GM13977 (cell line): ENCODE measurements at regions not wholly inside any gene's neighbourhood (a gene's known extent, or its start where the extent isn't known, plus 50 kb on each side); places are given as distances from the start of the nearest gene placed in this dataset.
"Not testable (repeated sequence)": the region's sequence is repeated elsewhere in the genome, so short reads cannot be mapped to it uniquely, and the experiment has no call there.

Experiments
- DNase-seq: peaks from one replicate; pipeline ENCODE4 v3.0.0; 2012; ENCODE audit warnings: low spot score
- CTCF ChIP-seq: IDR thresholded peaks from 2 replicates; pipeline ENCODE4 v1.5.1; 2012; ENCODE audit warnings: mild to moderate bottlenecking, control low read depth; ENCODE audit not compliant: insufficient read depth; ENCODE audit errors: extremely low read depth, missing control alignments
- in situ Hi-C: fragments of 300-500 bp; cut with MboI; formaldehyde crosslinking; loops from one replicate; pipeline ENCODE4 v1.12.0; 2022; ENCODE audit warnings: low sequenced_read_pairs, low pct_unique_long_range_greater_than_20kb, mixed read lengths, inconsistent platforms; ENCODE audit not compliant: unreplicated experiment

- in situ Hi-C loops = no loop called here
- no peak for TF ChIP-seq CTCF
- peak; percentile 30 for DNase-seq
These were observed 126.2 kb upstream of the CHD1 start for GRCh38 chr5:99054972-99055371.

GRCh38 chr5:99045871-99046270, 117.1 kb upstream of the CHD1 start:
- in situ Hi-C loops = loop anchor here (25.0 kb wide), 1 partner anchor 1834 kb away; no protein-coding TSS in a partner anchor
- no peak for DNase-seq
- no peak for TF ChIP-seq CTCF

DNA sequence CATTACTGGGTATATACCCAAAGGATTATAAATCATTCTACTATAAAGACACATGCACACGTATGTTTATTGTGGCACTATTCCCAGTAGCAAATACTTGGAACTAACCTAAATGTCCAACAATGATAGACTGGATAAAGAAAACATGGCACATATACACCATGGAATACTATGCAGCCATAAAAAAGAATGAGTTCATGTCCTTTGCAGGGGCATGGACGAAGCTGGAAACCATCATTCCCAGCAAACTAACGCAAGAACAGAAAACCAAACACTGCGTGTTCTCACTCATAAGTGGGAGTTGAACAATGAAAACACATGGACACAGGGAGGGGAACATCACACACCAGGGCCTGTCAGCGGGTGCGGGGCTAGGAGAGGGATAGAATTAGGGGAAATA, 114.5 kb upstream of the CHD1 start:
- in situ Hi-C loops = loop anchor here (25.0 kb wide), 1 partner anchor 1831 kb away; no protein-coding TSS in a partner anchor

GRCh38 chr5:99037668-99038067, 108.9 kb upstream of the CHD1 start:
- in situ Hi-C loops = loop anchor here (25.0 kb wide), 1 partner anchor 1825 kb away; no protein-coding TSS in a partner anchor
- TF ChIP-seq CTCF = no peak
- no peak for DNase-seq

More for the DNA sequence above, 114.5 kb upstream of the CHD1 start:
- DNase-seq = not testable (repeated sequence)

DNA sequence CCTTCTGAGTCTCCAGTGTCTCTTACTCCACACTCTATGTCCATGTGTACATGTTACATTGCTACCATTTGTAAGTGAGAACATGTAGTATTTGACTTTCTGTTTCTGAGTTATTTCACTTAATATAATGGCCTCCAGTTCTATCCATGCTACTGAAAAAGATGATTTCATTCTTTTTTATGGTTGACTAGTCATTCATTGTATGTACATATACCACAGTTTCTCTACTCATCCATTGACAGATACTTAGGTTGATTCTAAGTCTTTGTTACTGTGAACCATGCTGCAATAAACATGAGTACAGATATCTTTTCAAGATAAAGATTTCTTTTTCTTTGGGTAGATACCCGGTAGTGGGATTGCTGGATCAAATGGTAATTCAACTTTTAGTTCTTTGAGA, 107.1 kb upstream of the CHD1 start:
- in situ Hi-C loops = loop anchor here (25.0 kb wide), 1 partner anchor 1824 kb away; no protein-coding TSS in a partner anchor
- DNase-seq = no peak
- no peak for TF ChIP-seq CTCF

DNA sequence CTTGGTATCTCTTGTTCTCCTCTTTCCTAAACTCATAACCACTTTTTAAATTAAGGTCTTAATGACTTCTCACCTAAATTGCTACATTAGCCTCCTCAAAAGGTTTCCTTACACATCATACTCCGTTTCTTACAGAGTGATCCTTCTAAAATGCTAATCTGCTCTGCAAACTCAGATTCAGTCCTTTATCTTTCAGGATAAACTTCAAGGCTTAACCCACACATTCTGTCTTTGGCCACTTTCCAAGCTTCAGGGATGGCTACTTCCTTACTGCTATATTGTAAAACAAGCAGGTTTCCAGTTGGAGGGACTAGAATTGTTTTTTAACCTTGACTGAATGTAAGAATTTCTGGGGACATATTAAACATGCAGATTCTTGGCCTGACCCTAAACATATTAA, 105.5 kb upstream of the CHD1 start:
- in situ Hi-C loops = loop anchor here (5.0 to 25.0 kb wide), 2 partner anchors 122 to 1822 kb away; no protein-coding TSS in a partner anchor
- TF ChIP-seq CTCF = no peak
- no peak for DNase-seq

DNA sequence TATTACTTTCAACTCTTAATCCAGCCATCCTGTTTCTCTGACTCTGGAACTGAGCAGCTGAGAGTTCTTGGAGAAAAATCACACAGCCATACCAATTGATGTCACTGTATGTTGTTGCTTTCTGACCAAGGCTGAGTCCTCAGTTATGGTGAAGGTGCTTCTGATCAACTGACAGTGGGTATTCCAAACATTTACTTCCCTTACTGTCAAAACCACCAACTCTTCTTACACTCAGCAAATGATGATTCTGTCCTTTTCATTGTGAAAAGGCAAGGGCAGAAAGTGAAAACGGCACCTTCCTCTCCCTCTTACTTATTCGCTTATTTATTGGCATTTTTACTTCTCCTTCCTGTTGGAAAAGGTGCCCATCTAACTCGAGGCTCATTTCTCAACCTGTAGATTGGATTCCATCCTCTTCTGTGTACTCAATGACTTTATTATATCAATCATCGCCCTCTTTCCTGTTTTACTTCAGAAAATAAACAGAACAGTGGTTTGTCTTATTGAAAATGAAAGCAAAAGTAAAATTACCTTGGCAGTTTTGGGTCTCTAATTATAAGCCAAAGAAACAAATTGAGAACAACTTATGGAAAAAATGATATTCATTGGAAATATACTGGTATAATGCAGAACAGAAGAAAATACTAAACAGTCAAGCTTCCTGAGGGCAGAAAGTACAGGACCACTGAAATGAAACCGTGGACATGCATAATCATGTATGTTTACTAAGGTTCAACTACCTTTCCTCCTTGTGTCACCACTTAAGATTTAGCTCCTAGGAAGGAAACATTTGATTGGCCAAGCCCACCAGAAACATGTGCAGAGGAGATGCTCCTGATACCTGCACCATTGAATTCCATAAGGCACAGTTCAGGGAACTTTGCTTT, 104.5 kb upstream of the CHD1 start:
- in situ Hi-C loops = loop anchor here (5.0 to 25.0 kb wide), 2 partner anchors 121 to 1821 kb away; no protein-coding TSS in a partner anchor
- DNase-seq = no peak
- no peak for TF ChIP-seq CTCF
